Mesenchymal stem cell (in vitro differentiated cells and primary cell): ENCODE measurements at regions not wholly inside any gene's neighbourhood (a gene's known extent, or its start where the extent isn't known, plus 50 kb on each side); places are given as distances from the start of the nearest gene placed in this dataset.

Source experiments
- DNase-seq: peaks from one replicate; pipeline ENCODE4 v3.0.0-alpha.2; 2013
- H2AFZ ChIP-seq: one replicate; pipeline ENCODE4 v1.6.1; 2013; ENCODE audit warnings: low read depth, mild to moderate bottlenecking, control low read depth, inconsistent platforms, low read length, moderate library complexity
- H2AK5ac ChIP-seq: 2 replicates; pipeline ENCODE4 v1.6.1; 2013; ENCODE audit warnings: low read length, moderate library complexity, mild to moderate bottlenecking, inconsistent platforms; ENCODE audit not compliant: severe bottlenecking
- H2BK120ac ChIP-seq: one replicate; pipeline ENCODE4 v1.6.1; 2013; ENCODE audit warnings: low read depth, mild to moderate bottlenecking, inconsistent platforms, low read length, moderate library complexity
- H2BK12ac ChIP-seq, 2 experiments: one replicate each; pipeline ENCODE4 v1.6.1; 2013; ENCODE audit warnings: inconsistent platforms in 2 of 2, low read length in 2 of 2, mild to moderate bottlenecking in 2 of 2, moderate library complexity in 2 of 2, control low read depth in 1 of 2
- H2BK15ac ChIP-seq: one replicate; pipeline ENCODE4 v1.6.1; 2013; ENCODE audit warnings: mild to moderate bottlenecking, low read depth, inconsistent platforms; ENCODE audit not compliant: poor library complexity, severe bottlenecking
- H2BK5ac ChIP-seq: 2 replicates; pipeline ENCODE4 v1.6.1; 2013; ENCODE audit warnings: low read depth, mild to moderate bottlenecking, low read length, control low read depth, inconsistent platforms; ENCODE audit not compliant: poor library complexity, severe bottlenecking
- H3K14ac ChIP-seq, 2 experiments: one replicate each; pipeline ENCODE4 v1.6.1; 2013; ENCODE audit warnings: inconsistent platforms in 2 of 2, low read length in 2 of 2, control low read depth in 1 of 2, mild to moderate bottlenecking in 1 of 2, moderate library complexity in 1 of 2
- H3K18ac ChIP-seq, 2 experiments: one replicate each; pipeline ENCODE4 v1.6.1; 2013; ENCODE audit warnings: inconsistent platforms in 2 of 2, low read length in 2 of 2, control low read depth in 1 of 2, low read depth in 1 of 2, mild to moderate bottlenecking in 1 of 2
- H3K23ac ChIP-seq, 2 experiments: one replicate each; pipeline ENCODE4 v1.6.1; 2013; ENCODE audit warnings: inconsistent platforms in 2 of 2, low read length in 2 of 2, mild to moderate bottlenecking in 2 of 2, moderate library complexity in 2 of 2, control low read depth in 1 of 2
- H3K27ac ChIP-seq: 2 replicates; pipeline ENCODE4 v1.5.1; 2013; ENCODE audit warnings: mild to moderate bottlenecking, moderate library complexity, low read length, control low read depth, inconsistent platforms; ENCODE audit not compliant: poor library complexity, severe bottlenecking
- H3K27me3 ChIP-seq, 2 experiments: 2 replicates each; pipeline versions ENCODE4 v1.6.1 to v1.7.0; 2013; ENCODE audit warnings: low read length in 2 of 2, mild to moderate bottlenecking in 2 of 2, moderate library complexity in 2 of 2, control low read depth in 1 of 2, inconsistent platforms in 1 of 2; ENCODE audit not compliant: control insufficient read depth in 1 of 2, insufficient read depth in 1 of 2
- H3K36me3 ChIP-seq, 2 experiments: 2 replicates each; pipeline versions ENCODE4 v1.6.1 to v1.7.0; 2013; ENCODE audit warnings: low read length in 2 of 2, control low read depth in 1 of 2, inconsistent platforms in 1 of 2, low read depth in 1 of 2, mild to moderate bottlenecking in 1 of 2; ENCODE audit not compliant: insufficient read depth in 2 of 2, control insufficient read depth in 1 of 2
- H3K4ac ChIP-seq, 2 experiments: one replicate each; pipeline ENCODE4 v1.6.1; 2013; ENCODE audit warnings: inconsistent platforms in 2 of 2, low read length in 2 of 2, mild to moderate bottlenecking in 2 of 2, moderate library complexity in 2 of 2, control low read depth in 1 of 2, low read depth in 1 of 2
- H3K4me1 ChIP-seq: 2 replicates; pipeline ENCODE4 v1.6.1; 2013; ENCODE audit warnings: low read depth, low read length, control low read depth; ENCODE audit not compliant: control insufficient read depth, insufficient read depth
- H3K4me2 ChIP-seq: 2 replicates; pipeline ENCODE4 v1.6.1; 2013; ENCODE audit warnings: low read length, mild to moderate bottlenecking, inconsistent platforms; ENCODE audit not compliant: poor library complexity, severe bottlenecking
- H3K4me3 ChIP-seq, 2 experiments: 2 replicates each; pipeline versions ENCODE4 v1.5.1 to v1.7.0; 2013; ENCODE audit warnings: low read length in 2 of 2, mild to moderate bottlenecking in 2 of 2, control low read depth in 1 of 2, low read depth in 1 of 2; ENCODE audit not compliant: insufficient read depth in 1 of 2
- H3K79me1 ChIP-seq: replicated peaks from 2 replicates; pipeline ENCODE4 v1.6.1; 2013; ENCODE audit warnings: mild to moderate bottlenecking, control low read depth, low read length, inconsistent platforms; ENCODE audit not compliant: poor library complexity, severe bottlenecking
- H3K9ac ChIP-seq: 2 replicates; pipeline ENCODE4 v1.7.0; 2013; ENCODE audit warnings: mild to moderate bottlenecking, low read length, moderate library complexity
- H3K9me3 ChIP-seq: 2 replicates; pipeline ENCODE4 v1.7.0; 2013; ENCODE audit warnings: mild to moderate bottlenecking, low read length; ENCODE audit not compliant: control insufficient read depth
- H4K8ac ChIP-seq: one replicate; pipeline ENCODE4 v1.6.1; 2013; ENCODE audit warnings: inconsistent platforms, mild to moderate bottlenecking, low read length, moderate library complexity
- H4K91ac ChIP-seq: one replicate; pipeline ENCODE4 v1.6.1; 2013; ENCODE audit warnings: mild to moderate bottlenecking, low read length, inconsistent platforms
- WGBS: methylation state at CpG from one replicate; pipeline ENCODE4 v1.1.7; 2013; ENCODE audit warnings: mixed read lengths; 5-methylcytosine and 5-hydroxymethylcytosine counted together

DNA sequence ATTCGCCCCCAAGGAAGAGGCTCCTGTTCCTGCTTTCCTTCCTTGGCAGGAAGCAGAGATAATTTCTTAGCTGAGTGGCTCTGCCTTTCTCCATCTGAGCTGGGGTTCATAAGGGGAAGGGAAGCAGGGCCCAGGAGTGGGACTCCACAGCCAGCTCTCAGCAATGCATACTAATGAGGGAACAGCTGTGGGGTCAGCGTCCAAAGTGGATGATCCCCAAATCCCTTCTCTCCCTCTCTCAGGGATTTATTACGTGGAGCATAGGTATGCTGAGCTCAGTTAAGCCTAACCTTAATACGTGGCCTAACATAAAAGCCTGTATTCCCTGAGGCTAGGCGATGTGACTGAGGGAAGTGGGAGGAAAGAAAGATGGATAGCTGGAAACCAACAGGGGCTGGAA, 87.3 kb upstream of the CTTNBP2NL start:
- H3K27ac ChIP-seq, result no peak overlapping the region
- no peak overlapping the region for H3K4ac ChIP-seq
- WGBS, result 82% methylated on average over 4 of the region's 5 CpGs
- no peak overlapping the region for H3K14ac ChIP-seq
- H3K23ac ChIP-seq, result no peak overlapping the region
- no peak overlapping the region for H3K9ac ChIP-seq
- H2BK120ac ChIP-seq, result no peak overlapping the region
- no peak overlapping the region for H3K18ac ChIP-seq
- H2BK15ac ChIP-seq, result no peak overlapping the region
- no peak overlapping the region for H2AK5ac ChIP-seq
- no peak for DNase-seq
- no peak overlapping the region for H4K91ac ChIP-seq
- H4K8ac ChIP-seq, result no peak overlapping the region
- H3K79me1 ChIP-seq, result no peaks in the 10 kb centered on the region
- no peaks in the 10 kb centered on the region for H3K9me3 ChIP-seq
- H3K36me3 ChIP-seq, result no peaks in the 10 kb centered on the region
- H2BK12ac ChIP-seq, result no peak overlapping the region
- no peak overlapping the region for H2AFZ ChIP-seq
- no peak overlapping the region for H2BK5ac ChIP-seq
- H3K27me3 ChIP-seq, result peaks cover 19 to 54% of the 10 kb centered on the region in 2 experiments
- H3K4me3 ChIP-seq, result no peak overlapping the region
- no peak overlapping the region for H3K4me2 ChIP-seq
- no peaks in the 10 kb centered on the region for H3K4me1 ChIP-seq

DNA sequence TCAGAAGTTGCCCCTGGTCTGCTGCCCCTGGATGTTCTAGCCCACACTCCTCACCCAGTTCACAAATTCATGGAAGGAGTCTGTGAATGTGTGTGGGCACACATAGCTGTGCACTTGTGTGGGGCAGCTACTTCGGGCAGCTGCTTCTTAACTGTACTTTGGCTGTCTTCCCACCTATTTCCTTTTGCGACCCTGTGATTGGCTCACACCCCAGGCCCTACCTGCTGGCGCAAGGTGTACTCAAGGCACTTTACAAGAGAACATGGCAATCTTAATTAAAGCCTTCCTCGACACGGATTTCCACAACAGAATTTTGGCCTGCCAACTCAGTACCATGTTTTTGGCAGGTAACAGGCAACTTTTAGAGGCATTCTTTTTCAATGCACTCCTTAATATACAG, 86.5 kb upstream of the CTTNBP2NL start:
- no peak overlapping the region for H3K18ac ChIP-seq
- peaks cover 19 to 52% of the 10 kb centered on the region in 2 experiments for H3K27me3 ChIP-seq
- H3K4me3 ChIP-seq, result no peak overlapping the region
- no peaks in the 10 kb centered on the region for H3K36me3 ChIP-seq
- H4K91ac ChIP-seq, result no peak overlapping the region
- no peak overlapping the region for H3K4me2 ChIP-seq
- no peak overlapping the region for H3K27ac ChIP-seq
- no peak overlapping the region for H2AK5ac ChIP-seq
- H2BK5ac ChIP-seq, result no peak overlapping the region
- no peaks in the 10 kb centered on the region for H3K9me3 ChIP-seq
- no peak overlapping the region for H2BK15ac ChIP-seq
- no peak overlapping the region for H3K14ac ChIP-seq
- no peak overlapping the region for H2AFZ ChIP-seq
- H4K8ac ChIP-seq, result no peak overlapping the region
- no peaks in the 10 kb centered on the region for H3K4me1 ChIP-seq
- no peak overlapping the region for H3K9ac ChIP-seq
- WGBS, result 85% methylated on average over 5 of the region's 5 CpGs
- no peak overlapping the region for H3K23ac ChIP-seq
- no peak overlapping the region for H3K4ac ChIP-seq
- no peak overlapping the region for H2BK120ac ChIP-seq
- H3K79me1 ChIP-seq, result no peaks in the 10 kb centered on the region
- no peak for DNase-seq
- no peak overlapping the region for H2BK12ac ChIP-seq

DNA sequence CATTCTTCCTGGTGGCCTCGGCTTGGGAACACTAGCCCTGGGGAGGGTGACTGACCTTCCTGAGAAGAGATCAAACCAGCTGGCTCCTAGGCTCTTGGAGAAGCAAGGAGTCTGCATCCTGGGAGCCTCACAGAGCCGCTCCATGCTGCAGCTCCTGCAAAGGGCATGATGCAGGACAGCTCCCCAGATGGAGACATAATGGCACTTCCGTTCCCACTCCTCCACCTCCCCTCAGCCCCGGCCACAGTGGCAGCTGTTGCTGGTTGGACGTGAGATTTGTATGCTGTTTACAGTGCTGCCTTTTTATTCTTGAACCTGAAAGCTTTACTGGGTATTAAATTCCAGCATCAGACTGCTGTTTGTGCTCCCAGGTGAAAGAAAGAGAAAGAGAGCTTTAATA, 83.7 kb upstream of the CTTNBP2NL start:
- Histone ChIP-seq H2BK15ac (no peak overlapping the region), H3K9me3 (peaks cover 3% of the 10 kb centered on the region), H3K27ac (no peak overlapping the region), H3K18ac (no peak overlapping the region), H3K4me1 (no peaks in the 10 kb centered on the region), H3K14ac (no peak overlapping the region), H2BK12ac (no peak overlapping the region), H3K4me3 (no peak overlapping the region), H2BK120ac (no peak overlapping the region), H3K36me3 (no peaks in the 10 kb centered on the region), H3K79me1 (no peaks in the 10 kb centered on the region), H2BK5ac (no peak overlapping the region), H3K4me2 (no peak overlapping the region), H2AFZ (no peak overlapping the region), H4K8ac (no peak overlapping the region), H3K9ac (no peak overlapping the region), H3K23ac (peak overlapping the region in 1 of 2 experiments; percentile 46), H2AK5ac (no peak overlapping the region), H3K4ac (no peak overlapping the region), H4K91ac (no peak overlapping the region), H3K27me3 (peaks cover 19 to 40% of the 10 kb centered on the region in 2 experiments)
- no peak for DNase-seq
- 64% methylated on average over 3 of the region's 5 CpGs for WGBS

DNA sequence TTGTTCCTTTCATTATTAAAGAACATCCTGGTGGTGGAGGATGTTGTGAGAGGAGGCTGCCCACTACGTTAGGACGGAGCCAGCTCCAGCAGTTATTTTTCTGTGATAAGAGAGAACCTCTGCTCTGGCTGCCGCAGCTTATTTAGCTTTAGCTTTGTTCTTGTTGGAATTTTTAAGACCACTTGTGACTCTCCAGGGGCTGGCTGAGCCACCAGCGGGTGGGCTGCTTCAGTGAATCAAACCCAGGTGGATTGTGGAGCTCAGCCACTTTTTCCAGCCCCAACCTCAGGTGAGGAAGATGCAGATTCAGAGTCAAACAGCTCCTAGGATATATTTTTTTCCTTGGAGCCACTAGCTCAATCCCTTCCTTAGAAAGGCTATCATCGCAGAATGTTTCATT, 83.1 kb upstream of the CTTNBP2NL start:
- H3K9me3 ChIP-seq, result peaks cover 3% of the 10 kb centered on the region

More for the DNA sequence above, 83.1 kb upstream of the CTTNBP2NL start:
- Histone ChIP-seq H3K36me3 (no peaks in the 10 kb centered on the region), H2BK12ac (no peak overlapping the region), H3K79me1 (no peaks in the 10 kb centered on the region), H3K18ac (no peak overlapping the region), H3K4ac (no peak overlapping the region), H3K9ac (no peak overlapping the region), H3K27me3 (peaks cover 19 to 36% of the 10 kb centered on the region in 2 experiments), H2BK120ac (no peak overlapping the region), H3K4me2 (no peak overlapping the region), H2AFZ (no peak overlapping the region), H4K91ac (no peak overlapping the region), H3K14ac (no peak overlapping the region), H2BK15ac (no peak overlapping the region), H2BK5ac (no peak overlapping the region), H3K23ac (no peak overlapping the region), H4K8ac (no peak overlapping the region), H3K27ac (no peak overlapping the region), H2AK5ac (no peak overlapping the region), H3K4me3 (no peak overlapping the region), H3K4me1 (no peaks in the 10 kb centered on the region)
- WGBS, result 62% methylated on average over 5 of the region's 5 CpGs
- DNase-seq, result no peak
